ENCODE measurements at regions not wholly inside any gene's neighbourhood (a gene's known extent, or its start where the extent isn't known, plus 50 kb on each side); places are given as distances from the start of the nearest gene placed in this dataset.

DNA sequence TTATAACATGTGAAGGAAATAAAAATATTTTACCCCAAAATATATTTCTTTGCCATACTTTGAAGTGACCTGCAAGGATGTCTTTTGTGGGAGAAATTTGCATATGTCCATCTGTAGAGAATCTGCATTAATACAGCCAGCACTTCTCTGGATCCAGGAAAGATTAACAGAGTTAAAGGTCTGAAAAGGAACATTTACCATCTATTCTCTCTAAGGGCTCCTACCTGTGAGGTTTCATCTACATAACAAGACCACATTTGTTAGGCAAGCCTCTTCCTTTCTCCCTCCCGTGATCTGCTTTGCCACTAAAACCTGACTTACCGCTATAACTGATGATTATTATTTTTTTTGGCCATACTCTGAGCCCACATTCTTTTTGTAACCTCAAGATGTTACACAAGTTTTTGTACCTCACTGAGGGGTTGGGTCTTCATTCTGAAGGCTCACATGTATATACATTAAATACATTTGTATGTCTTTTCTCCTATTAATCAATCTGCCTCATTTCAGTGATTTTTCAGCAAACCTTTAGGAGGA lies 129.4 kb downstream of the AKR1D1 start:
- TF ChIP-seq POLR2AphosphoS5 (IDR thresholded peaks at IDR 0.05; ENCODE audit: borderline replicate concordance, low read depth, low read length): no peak
- no peak for TF ChIP-seq EZH2 (IDR thresholded peaks at IDR 0.05)
- TF ChIP-seq FOXP2 (optimal IDR thresholded peaks at IDR 0.05; ENCODE audit: control extremely low read depth, extremely low read length, insufficient read depth): no peak
